Mammary epithelial cell (primary cell): ENCODE measurements at regions not wholly inside any gene's neighbourhood (a gene's known extent, or its start where the extent isn't known, plus 50 kb on each side); places are given as distances from the start of the nearest gene placed in this dataset.

Source experiments
- EZH2 ChIP-seq: IDR thresholded peaks from 2 replicates; pipeline ENCODE4 v1.6.1; 2012; ENCODE audit warnings: low read length, inconsistent platforms, borderline replicate concordance
- TF ChIP-seq, protein P1 (sequence below), 2 donors: IDR thresholded peaks in 1 of 2; conservative IDR thresholded peaks in 1 of 2; 2 replicates each; pipeline ENCODE4 v1.5.1; 2011 to 2012; ENCODE audit warnings: inconsistent platforms in 2 of 2, low read length in 2 of 2, mild to moderate bottlenecking in 2 of 2, control low read depth in 1 of 2, low read depth in 1 of 2; ENCODE audit not compliant: insufficient read depth in 1 of 2; ENCODE audit errors: extremely low read depth in 1 of 2

DNA sequence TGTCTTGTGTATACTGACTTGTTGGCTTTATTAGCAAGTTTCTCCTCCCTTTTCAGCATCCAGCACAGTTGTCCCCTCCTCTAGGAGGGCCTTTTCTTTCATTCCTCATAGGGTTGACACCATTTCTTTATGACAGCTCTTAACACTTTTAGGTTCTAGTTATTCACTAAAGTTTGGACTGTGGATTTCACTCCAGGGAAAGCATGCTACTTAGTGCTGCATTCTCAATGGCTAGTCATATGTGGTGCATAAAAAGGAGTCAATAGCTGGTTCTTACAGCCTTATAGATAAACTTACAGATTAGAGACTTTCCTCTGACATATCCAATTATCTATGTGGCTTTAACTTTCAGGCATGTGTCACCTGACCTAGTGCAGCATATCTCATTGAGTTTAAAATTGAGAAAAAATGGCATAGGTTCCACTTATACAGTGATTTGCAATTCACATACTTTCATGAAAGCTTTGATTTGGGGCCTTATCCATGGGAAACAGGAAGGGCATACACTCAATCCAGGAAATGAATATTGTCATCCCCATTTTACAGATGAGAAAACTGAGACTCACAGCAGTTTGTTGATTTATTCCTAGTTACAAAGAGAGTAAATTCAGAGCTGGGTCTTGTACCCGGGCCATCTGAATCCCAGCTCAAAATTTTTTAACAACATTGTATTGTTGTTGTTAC lies 289.7 kb downstream of the LPIN1 start:
- TF ChIP-seq, protein P1, sequence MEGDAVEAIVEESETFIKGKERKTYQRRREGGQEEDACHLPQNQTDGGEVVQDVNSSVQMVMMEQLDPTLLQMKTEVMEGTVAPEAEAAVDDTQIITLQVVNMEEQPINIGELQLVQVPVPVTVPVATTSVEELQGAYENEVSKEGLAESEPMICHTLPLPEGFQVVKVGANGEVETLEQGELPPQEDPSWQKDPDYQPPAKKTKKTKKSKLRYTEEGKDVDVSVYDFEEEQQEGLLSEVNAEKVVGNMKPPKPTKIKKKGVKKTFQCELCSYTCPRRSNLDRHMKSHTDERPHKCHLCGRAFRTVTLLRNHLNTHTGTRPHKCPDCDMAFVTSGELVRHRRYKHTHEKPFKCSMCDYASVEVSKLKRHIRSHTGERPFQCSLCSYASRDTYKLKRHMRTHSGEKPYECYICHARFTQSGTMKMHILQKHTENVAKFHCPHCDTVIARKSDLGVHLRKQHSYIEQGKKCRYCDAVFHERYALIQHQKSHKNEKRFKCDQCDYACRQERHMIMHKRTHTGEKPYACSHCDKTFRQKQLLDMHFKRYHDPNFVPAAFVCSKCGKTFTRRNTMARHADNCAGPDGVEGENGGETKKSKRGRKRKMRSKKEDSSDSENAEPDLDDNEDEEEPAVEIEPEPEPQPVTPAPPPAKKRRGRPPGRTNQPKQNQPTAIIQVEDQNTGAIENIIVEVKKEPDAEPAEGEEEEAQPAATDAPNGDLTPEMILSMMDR (conservative IDR thresholded peaks at IDR 0.05 in 1 of 2, IDR thresholded peaks at IDR 0.05 in 1 of 2; ENCODE audit: extremely low read depth in 1 of 2, insufficient read depth in 1 of 2, low read depth in 1 of 2, low read length in 2 of 2) = no peak
- TF ChIP-seq EZH2 = no peak
